Adipocyte (in vitro differentiated cells): ENCODE measurements at regions not wholly inside any gene's neighbourhood (a gene's known extent, or its start where the extent isn't known, plus 50 kb on each side); places are given as distances from the start of the nearest gene placed in this dataset.

Experiments used
- DNase-seq: peaks from one replicate; pipeline ENCODE4 v3.0.0-alpha.2; 2015; ENCODE audit warnings: low read depth
- H3K27me3 ChIP-seq: replicated peaks from 2 replicates; pipeline ENCODE4 v1.7.0; 2013; ENCODE audit warnings: mild to moderate bottlenecking, low read length, moderate library complexity; ENCODE audit not compliant: control insufficient read depth, insufficient read depth
- H3K36me3 ChIP-seq: 2 replicates; pipeline ENCODE4 v1.7.0; 2013; ENCODE audit warnings: low read length, mild to moderate bottlenecking, moderate library complexity; ENCODE audit not compliant: control insufficient read depth, insufficient read depth, severe bottlenecking
- H3K4me1 ChIP-seq: 2 replicates; pipeline ENCODE4 v1.7.0; 2013; ENCODE audit warnings: mild to moderate bottlenecking, low read length, moderate library complexity; ENCODE audit not compliant: control insufficient read depth, insufficient read depth
- H3K4me3 ChIP-seq: 2 replicates; pipeline ENCODE4 v1.7.0; 2013; ENCODE audit warnings: mild to moderate bottlenecking, low read length, moderate library complexity
- H3K9ac ChIP-seq: 2 replicates; pipeline ENCODE4 v1.7.0; 2013; ENCODE audit warnings: mild to moderate bottlenecking, low read length, moderate library complexity
- H3K9me3 ChIP-seq: 2 replicates; pipeline ENCODE4 v1.7.0; 2013; ENCODE audit warnings: mild to moderate bottlenecking, low read length, moderate library complexity; ENCODE audit not compliant: control insufficient read depth

GRCh38 chr13:29991343-29991742 lies 140.9 kb upstream of the UBL3 start:
- Histone ChIP-seq H3K9me3 (peaks cover 25% of the 10 kb centered on the region), H3K9ac (no peak overlapping the region), H3K36me3 (no peaks in the 10 kb centered on the region), H3K4me3 (no peak overlapping the region), H3K27me3 (no peaks in the 10 kb centered on the region), H3K4me1 (peaks cover 36% of the 10 kb centered on the region)
- peak; percentile 50 for DNase-seq

- peaks cover 12% of the 10 kb centered on the region for H3K4me1 ChIP-seq
- H3K36me3 ChIP-seq, result no peaks in the 10 kb centered on the region
- H3K9ac ChIP-seq, result no peak overlapping the region
- DNase-seq, result no peak
- H3K9me3 ChIP-seq, result peaks cover 37% of the 10 kb centered on the region
- no peaks in the 10 kb centered on the region for H3K27me3 ChIP-seq
- H3K4me3 ChIP-seq, result no peak overlapping the region
Measured at GRCh38 chr13:29987340-29987739, 136.9 kb upstream of the UBL3 start.

- no peak for DNase-seq
- Histone ChIP-seq H3K9me3 (peaks cover 9% of the 10 kb centered on the region), H3K4me3 (no peak overlapping the region), H3K27me3 (no peaks in the 10 kb centered on the region), H3K36me3 (no peaks in the 10 kb centered on the region), H3K9ac (no peak overlapping the region), H3K4me1 (peaks cover 10% of the 10 kb centered on the region)
Measured at GRCh38 chr13:29980339-29980738, 129.9 kb upstream of the UBL3 start.

- Histone ChIP-seq H3K4me1 (peaks cover 10% of the 10 kb centered on the region), H3K36me3 (no peaks in the 10 kb centered on the region), H3K9me3 (peaks cover 7% of the 10 kb centered on the region), H3K27me3 (no peaks in the 10 kb centered on the region), H3K4me3 (no peak overlapping the region), H3K9ac (no peak overlapping the region)
- no peak for DNase-seq
Measured at GRCh38 chr13:29978211-29978610, 127.8 kb upstream of the UBL3 start.

GRCh38 chr13:29977476-29978120 lies 127.2 kb upstream of the UBL3 start:
- Histone ChIP-seq H3K4me3 (no peak overlapping the region), H3K9me3 (peaks cover 7% of the 10 kb centered on the region), H3K27me3 (no peaks in the 10 kb centered on the region), H3K4me1 (peaks cover 10% of the 10 kb centered on the region), H3K9ac (no peak overlapping the region), H3K36me3 (no peaks in the 10 kb centered on the region)
- DNase-seq, result no peak

DNA sequence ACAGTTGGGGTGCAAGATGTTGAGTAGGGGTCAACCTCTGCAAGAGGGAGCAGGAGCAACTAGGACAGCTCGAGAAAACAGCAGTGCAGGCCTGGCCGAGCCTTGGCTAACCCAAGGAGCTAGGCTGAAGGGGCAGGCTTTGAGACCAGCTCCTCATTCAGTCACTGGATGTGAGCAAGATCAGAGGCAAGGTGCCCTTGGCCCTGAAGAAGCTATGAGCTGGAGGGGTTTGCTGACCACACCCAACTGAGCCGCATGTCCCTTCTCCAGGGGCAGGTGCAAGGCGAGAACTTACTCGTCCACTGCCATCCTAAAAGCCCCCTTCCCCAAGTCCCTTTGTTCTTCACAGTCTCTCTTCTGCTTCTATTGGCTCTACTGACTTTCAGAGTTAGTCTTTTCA lies 126.1 kb upstream of the UBL3 start:
- H3K4me1 ChIP-seq, result peaks cover 10% of the 10 kb centered on the region
- no peaks in the 10 kb centered on the region for H3K27me3 ChIP-seq
- H3K36me3 ChIP-seq, result no peaks in the 10 kb centered on the region
- no peak overlapping the region for H3K9ac ChIP-seq
- DNase-seq, result no peak
- peaks cover 6% of the 10 kb centered on the region for H3K9me3 ChIP-seq
- H3K4me3 ChIP-seq, result no peak overlapping the region

DNA sequence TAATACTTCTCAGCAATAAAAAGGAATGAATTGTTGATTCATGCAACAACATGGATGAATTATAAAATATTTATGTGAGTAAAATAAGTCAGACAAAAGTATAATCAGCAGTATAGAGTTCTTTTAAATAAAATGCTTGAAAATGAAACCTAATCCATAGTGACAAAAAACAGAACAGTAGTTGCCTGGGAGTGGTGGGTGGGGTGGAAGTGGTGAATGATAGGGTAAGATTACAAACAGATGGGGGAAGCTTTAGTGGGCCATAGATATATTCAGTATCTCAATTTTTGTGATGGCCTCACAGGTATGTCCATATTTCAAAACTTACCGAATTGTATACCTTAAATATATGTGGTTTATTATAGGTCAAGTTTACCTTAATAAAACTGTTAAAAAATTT lies 124.9 kb upstream of the UBL3 start:
- no peaks in the 10 kb centered on the region for H3K36me3 ChIP-seq
- H3K9me3 ChIP-seq, result no peaks in the 10 kb centered on the region
- H3K4me1 ChIP-seq, result peaks cover 10% of the 10 kb centered on the region
- no peak overlapping the region for H3K4me3 ChIP-seq
- H3K9ac ChIP-seq, result no peak overlapping the region
- H3K27me3 ChIP-seq, result no peaks in the 10 kb centered on the region
- DNase-seq, result peak; percentile 3

- peak; percentile 46 for DNase-seq
- Histone ChIP-seq H3K36me3 (no peaks in the 10 kb centered on the region), H3K9ac (no peak overlapping the region), H3K9me3 (peaks cover 17% of the 10 kb centered on the region), H3K4me3 (no peak overlapping the region), H3K27me3 (no peaks in the 10 kb centered on the region), H3K4me1 (no peaks in the 10 kb centered on the region)
Measured at GRCh38 chr13:29969286-29969685, 118.9 kb upstream of the UBL3 start.

GRCh38 chr13:29964181-29964845 lies 113.9 kb upstream of the UBL3 start:
- H3K9ac ChIP-seq, result no peak overlapping the region
- no peaks in the 10 kb centered on the region for H3K36me3 ChIP-seq
- H3K4me1 ChIP-seq, result no peaks in the 10 kb centered on the region
- no peak for DNase-seq
- H3K27me3 ChIP-seq, result no peaks in the 10 kb centered on the region
- H3K9me3 ChIP-seq, result peaks cover 17% of the 10 kb centered on the region
- no peak overlapping the region for H3K4me3 ChIP-seq

DNA sequence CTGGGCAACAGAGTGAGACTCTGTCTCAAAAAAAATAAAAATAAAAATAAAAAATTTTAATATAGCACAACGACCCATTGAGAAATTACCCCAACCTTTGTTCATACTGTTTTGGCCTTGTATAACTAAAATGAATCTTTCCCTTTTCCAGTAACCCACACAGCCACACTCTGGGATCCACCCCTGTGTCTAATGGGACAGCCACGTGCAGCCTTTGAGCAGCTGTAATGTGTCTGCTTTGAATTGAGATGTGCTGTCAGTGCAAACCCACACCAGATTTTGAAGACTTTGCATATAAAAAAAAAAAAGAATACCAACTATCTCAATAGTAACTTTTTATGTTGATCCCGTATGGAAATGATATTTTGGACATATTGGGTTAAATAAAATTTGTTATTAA lies 112.7 kb upstream of the UBL3 start:
- Histone ChIP-seq H3K4me1 (no peaks in the 10 kb centered on the region), H3K36me3 (no peaks in the 10 kb centered on the region), H3K9ac (no peak overlapping the region), H3K4me3 (no peak overlapping the region), H3K9me3 (peaks cover 16% of the 10 kb centered on the region), H3K27me3 (no peaks in the 10 kb centered on the region)
- DNase-seq, result no peak

- no peak overlapping the region for H3K4me3 ChIP-seq
- no peaks in the 10 kb centered on the region for H3K36me3 ChIP-seq
- no peaks in the 10 kb centered on the region for H3K4me1 ChIP-seq
- no peak overlapping the region for H3K9ac ChIP-seq
- DNase-seq, result no peak
- no peaks in the 10 kb centered on the region for H3K27me3 ChIP-seq
- no peaks in the 10 kb centered on the region for H3K9me3 ChIP-seq
Measured at GRCh38 chr13:29961036-29961670, 110.7 kb upstream of the UBL3 start.
